ENCODE measurements at regions not wholly inside any gene's neighbourhood (a gene's known extent, or its start where the extent isn't known, plus 50 kb on each side); places are given as distances from the start of the nearest gene placed in this dataset.
"Not testable (repeated sequence)": the region's sequence is repeated elsewhere in the genome, so short reads cannot be mapped to it uniquely, and the experiment has no call there.

DNA sequence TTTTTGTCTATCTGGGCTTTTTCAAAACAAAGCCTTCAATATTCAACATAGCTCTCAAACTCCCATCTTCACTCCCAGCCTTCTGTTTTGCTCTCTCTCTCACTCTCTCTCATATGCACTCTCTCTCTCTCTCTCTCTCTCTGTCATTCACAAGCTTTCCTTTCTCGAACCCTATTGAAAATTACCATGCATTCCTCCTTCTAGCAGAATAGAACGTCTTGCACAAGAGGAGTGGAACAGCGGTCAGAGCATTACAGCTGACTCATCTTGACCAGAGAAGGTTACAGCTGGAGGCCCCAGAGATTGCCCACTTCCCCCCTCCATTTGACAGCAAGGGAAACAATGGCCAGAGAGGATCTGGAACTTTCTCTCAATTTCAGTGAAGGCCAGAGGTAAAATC is 51.0 kb upstream of the LIFR start:
- DNase-seq = no peak

DNA sequence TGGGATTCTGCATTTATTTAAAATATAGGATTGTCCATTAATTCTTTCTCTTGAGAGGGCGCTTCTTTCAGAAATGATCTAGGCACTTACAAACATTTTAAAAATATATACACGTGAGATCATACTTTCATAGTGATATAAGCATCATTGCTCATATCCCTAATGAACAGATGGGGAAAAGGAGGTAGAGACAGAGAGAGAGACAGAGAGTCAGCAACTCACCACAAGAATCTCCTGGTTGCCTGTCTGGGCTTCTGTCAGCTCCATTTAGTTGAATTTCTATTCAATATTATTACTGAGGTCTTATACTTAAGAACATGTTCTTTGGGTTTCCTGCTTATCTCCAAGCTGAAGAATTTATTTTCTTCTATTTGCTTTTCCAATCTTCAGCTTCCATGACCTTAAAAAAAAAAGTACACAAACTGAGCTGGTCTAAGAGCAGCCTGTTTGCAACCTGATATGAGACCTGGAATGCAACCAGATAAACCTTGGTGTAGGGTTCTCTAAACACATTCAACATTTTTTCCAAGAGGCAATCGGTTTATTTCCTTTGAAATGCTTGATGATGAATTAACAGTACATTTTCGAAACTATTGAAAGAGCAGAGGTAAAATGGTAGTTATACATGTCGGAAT is 51.6 kb upstream of the LIFR start:
- peak; percentile 89 for DNase-seq

DNA sequence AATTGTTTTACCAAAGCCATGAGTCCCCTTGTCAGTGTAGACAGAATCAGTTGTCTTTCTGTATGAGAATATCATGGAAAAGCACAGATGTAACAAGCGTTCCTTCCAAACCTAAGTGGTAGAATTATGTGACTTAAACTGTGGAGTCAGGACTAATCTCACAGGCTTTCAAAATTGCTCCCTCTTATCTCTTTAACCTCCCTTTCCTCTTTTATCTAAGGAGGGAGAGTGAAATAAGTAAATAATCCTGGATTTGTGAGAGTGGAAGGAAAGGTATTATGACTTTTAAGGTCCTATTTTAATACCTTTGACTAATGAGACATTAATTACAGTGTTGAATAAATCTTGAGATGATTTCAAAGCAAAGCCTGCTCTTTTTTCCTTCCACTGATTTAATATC is 52.4 kb upstream of the LIFR start:
- DNase-seq = no peak

DNA sequence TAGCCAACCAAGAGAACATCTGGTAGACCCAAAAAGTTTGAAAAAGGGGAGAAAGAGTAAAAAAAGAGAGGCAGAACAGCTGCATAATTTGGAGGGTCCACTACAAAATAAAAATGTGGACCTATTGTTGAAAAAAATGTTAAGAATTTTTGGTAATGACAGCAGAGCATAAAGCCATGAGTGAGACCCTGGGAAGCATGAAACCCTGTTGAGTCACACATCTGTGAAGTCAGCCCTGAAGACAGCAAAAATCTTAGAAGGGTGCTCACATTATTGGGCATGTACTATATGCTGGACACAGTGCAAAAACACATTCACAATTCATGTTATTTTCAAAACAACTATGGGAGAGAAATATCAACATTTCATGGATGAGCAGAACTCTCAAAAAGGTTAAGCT is 56.4 kb upstream of the LIFR start:
- DNase-seq = no peak

DNA sequence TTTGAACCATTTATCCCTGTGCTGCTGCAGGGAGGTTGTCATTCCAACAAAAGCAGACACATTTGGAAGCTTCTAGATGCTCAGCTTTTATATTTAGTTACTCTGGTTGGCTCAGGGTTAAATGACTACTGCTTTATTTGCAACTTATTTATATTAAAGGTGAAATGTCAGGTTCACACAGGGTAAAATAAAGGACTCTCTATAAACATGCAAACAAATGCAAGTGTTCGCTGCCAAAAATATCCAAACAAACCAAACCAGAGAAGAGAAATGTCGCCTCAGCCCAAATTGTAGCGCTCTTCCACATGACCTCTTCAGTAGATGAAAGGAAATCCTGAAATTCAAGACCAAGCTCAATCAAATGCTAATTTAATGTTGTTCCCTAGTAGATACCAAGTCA is 57.0 kb upstream of the LIFR start:
- no peak for DNase-seq

DNA sequence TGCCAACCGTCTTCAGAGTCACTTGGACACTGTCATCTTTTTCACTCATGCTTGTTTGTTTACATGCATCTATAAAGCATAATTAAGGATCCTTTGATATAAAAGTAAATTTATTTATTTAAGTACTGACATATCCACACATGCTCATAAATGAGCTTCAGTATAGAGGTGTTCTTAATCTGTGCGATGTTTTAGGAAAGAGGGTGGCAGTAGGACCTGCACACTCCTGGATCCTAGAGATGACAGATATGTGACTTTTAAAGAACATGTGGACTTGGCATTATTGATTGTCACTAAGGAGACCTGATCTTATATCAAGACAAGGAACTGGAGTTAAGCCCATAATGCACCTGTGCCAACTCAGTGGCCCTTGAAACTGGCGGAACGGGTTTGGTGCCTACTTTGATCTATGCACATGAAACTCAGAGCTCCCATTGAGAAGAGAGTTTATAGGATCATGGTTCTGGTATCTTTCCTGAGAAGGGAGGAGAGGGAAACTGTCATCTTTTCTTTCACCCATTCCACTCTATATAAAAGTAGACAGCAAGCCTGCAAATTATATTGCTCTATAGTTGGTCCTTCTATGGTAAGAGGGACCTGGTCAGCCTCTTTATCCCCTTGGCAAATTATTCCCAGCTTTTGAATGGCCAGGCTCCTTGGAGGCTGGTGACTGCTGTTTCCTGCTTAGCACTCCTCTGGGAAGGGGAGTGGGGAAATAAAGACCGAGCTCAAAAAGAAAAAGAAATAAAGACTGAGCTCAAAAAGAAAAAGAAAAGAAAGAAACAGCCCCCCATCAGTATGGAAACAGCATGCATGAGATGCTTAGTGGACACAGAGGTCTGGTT is 57.8 kb upstream of the LIFR start:
- no peak for DNase-seq

DNA sequence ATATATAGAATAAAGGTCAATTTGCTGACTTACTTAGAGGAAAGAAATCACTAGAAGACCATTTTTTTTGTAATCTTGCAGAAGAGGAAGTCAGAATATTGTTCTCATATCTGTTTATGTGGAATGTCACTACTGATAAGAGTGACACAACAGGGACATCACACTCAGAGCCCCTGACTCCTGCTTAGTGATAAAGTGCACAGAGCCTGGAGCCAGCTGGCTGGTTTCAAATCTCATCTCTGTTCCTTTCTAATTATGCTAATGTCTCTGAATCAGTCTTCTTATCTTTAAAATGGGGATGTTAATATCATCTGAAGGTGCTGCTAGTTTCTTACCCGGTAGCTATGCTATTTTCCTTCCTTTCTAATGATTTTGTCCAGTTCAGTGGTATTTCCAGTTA is 58.6 kb upstream of the LIFR start:
- no peak for DNase-seq

DNA sequence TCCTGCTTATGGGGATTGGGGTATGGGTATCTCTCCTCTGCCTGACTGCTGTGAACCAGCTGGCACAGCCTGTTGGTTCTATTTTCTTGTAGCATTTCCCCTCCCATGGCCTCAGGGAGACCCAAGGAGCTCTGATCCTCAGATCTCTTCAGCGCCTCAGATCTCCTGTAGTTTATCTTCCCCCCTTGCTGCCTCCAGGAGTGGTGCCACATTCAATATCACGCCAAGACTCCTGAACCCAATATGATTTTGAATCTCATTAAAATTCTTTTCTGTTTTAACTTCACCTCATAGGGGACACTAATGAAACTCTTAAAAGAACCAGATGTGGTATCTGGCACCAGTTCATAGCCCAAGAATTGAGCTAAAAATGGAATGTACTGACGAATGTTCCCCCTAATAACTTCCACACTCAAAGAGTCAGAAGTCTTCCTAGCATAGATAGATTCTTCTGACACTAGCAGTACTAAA is 59.6 kb upstream of the LIFR start:
- DNase-seq = no peak

DNA sequence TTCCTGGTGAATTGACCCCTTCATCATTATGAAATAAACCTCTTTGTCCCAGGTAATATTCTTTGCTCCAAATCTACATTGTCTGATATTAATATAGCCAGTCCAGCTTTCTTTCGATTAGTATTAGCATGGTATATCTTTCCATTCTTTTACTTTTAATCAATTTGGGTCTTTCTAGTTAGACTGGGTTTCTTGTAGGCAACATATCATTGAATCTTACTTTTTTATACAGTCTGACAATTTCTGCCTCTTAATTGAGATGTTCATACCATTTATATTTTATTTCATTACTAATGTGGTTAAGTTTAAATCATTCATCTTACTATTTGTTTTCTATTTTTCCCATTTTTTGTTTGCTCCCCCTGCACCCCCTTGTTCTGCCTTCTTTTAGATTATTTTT is 61.7 kb upstream of the LIFR start:
- DNase-seq = no peak

DNA sequence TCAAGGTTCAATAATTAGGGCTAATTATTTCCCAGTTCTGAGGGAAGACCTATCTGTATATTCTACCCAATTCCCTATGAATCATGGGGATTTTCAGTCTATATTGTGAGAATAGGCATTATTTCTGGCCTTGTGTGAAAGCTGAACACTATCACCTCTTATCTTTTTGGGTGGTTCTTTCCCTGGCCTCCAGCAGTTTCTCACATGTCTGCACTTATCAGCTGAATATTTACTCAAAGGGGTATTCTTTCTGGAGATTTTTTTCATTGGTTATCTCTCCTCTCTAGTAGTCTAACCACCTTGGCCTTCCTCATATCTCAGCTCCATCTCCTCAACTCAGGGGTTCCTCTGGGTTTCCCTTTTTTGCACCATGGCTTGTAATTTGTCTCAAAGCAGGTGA is 64.9 kb upstream of the LIFR start:
- no peak for DNase-seq

DNA sequence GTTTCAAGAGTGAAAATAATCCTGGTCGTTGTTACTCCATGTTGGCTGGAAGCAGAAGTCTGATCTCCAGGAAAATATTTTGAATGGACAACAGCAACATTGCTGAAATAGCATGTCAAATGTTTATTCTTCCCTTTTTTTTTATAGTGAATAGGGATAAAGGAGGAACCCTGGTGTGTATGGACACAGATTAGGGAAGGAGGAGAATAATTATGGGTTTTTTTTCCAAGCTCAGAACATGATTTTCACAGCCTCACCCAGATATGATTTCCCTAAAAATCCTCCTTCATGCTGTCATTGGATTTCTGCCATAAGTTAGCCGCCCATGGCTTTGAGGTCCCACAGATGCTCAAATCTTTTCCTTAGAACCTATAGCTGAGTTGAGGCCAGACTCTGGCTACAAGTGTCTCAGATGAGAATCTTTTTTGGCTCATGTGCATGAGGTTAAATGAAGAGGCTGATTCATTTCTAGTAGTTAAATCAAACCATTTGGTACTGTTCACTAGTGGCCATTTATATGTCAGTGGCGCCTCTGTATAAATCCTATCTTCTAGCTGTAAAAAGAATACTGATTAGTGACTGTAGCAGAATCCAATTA is 65.5 kb upstream of the LIFR start:
- DNase-seq = no peak

DNA sequence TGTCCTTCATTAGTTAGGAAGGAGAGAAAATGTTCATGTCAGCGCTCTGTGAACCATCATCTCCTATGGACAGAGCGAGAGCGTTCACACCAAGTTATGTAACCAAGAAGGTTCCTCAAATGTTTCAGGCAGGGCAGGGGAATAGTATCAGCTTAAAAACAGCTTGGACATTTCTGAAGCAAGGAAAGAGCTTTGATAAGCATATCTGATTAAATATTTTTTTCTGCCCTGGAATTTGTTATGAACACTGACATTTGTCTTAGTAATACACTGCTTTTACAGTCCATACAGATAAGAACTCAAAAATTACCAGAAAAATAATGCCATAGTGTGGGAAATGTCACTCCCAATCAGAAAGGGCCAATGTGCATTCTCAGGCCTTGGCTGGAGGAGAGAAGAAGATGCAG is 66.3 kb upstream of the LIFR start:
- no peak for DNase-seq

DNA sequence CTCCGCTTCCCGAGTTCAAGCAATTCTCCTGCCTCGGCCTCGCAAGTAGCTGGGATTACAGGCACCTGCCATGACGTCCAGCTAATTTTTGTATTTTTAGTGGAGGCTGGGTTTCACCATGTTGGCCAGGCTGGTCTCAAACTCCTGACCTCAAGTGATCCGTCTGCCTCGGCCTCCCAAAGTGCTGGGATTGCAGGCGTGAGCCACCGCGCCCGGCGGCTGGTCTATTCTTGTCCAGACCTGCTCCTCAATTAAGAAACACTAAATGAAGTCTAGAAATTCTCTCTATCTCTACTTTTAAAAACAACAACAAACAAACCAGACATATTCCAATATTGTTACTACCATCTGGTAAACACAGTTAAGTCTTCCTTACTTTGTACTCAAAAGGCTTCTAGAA is 68.1 kb upstream of the LIFR start:
- DNase-seq = not testable (repeated sequence)

DNA sequence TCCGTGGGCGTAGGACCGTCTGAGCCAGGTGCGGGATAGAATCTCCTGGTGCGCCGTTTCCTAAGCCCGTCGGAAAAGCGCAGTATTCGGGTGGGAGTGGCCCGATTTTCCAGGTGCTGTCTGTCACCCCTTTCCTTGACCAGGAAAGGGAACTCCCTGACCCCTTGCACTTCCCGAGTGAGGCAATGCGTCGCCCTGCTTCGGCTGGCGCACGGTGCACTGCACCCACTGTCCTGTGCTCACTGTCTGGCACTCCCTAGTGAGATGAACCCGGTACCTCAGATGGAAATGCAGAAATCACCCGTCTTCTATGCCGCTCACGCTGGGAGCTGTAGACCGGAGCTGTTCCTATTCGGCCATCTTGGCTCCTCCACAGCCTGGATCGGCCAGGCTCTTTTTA is 74.9 kb upstream of the LIFR start:
- not testable (repeated sequence) for DNase-seq

DNA sequence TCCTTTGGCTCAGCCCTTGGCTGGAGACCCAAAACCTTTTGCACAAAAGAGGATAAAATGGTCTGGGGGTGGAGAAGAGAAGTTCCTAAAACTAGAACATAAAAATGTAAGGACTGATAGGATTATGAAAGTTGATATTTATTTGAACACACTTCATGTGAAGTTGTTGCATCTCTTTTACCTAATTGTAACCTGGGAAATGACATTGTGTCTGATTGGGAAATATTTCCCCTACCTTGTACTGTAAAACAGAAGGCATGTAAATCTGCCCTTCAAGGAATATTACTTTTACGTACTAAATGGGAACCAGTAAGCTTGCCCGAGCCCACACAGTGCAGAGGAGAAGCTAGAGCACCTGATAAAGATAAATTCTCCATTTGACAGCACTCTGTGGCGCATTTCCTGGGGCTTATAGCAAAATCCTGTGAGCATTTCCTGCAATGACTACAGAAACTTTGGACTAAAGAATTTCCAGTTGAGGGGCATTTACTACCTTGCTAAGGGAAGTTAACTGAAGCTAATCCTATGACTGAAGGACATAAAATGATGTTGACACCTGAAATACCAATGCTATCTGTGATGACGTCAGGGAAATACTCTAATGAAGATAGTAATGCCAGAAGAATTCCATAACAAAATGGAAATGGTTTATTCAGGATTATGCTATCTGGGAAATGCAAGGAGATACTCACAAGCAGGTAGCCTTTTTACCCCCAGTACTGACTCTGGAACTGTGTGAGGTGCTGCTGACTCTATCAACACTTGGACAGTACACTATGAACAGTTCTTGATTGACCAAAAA is 78.3 kb upstream of the LIFR start:
- no peak for DNase-seq

DNA sequence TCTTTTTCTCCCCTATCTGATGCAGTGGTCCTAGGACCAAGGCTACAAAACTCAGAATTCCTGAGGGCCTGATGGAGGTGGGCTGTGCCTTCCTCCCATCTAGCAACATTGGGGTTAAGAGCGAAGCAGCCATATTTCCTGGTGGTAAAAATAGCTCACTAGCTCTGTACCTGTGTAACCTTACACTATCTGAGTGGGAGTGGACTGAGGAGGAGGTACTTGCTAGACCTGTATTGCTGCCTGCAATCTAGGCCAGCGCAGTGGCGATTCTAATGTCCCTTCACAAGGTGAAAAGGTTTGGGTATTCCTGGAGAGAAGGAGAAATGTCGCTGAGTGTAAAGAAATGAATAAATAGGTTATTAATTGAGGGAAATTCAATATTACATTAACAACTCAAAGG is 80.2 kb upstream of the LIFR start:
- DNase-seq = no peak

DNA sequence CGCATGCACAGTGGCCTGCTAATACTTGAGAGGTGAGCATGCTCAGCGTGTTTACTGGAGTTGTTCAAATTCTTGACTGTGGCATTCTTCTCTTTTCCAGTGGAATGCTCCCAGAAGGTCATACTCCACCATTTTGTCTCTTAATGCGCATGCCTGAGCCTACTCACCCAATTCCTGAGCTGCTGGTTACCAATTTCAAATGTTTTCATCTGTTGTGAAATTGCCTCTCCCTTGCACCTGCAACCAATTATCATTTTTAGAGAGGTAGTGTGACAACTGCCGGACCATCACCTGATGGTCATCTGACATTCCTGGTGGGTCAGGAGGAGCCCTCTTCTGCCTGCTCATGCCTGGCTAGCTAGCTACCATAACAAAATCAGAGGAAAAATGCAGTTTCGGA is 82.2 kb upstream of the LIFR start:
- no peak for DNase-seq

DNA sequence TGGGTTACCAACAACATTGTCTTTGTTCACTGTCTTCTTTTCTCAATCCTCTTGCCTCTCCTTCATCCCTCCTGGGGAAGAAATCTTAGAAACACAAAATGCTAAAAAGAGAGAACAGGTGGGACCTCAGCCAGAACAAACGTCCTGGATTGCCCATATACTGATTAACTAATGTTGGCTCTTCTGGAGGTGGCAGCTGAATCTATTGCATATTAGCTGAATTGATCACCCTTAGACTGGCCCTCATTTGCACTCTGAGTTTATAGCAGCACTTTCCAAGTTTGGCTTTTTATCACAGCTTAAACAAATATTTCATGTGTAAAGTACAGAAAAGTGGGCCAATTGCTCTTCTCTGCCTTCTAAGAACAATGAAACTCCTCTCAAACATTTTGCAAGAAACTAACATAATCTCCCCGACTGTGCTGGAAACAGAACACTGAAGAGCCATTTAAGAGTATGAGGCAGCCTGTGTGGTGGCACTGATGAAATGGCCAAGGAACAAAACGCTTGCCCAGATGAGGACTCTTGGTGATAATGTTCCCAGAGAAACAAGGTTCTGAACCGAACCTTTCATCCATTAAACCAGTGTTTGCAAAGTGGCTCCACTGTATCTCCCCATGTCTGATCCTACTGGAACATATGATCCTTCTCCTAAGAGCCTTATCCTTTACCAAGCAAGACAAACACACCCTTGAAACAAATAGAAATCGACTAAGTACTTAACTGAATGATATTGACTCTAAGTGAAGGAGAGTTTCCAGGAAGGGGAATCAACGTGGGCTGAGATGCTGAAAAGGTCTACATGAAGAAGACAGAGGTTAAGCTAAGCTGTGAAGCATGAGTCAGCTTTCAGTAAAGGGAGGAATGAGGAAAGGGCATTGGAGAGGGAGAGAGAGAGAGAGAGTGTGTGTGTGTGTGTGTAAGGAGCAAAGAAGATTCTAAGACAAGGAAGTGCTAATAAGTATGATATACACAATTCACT is 83.2 kb upstream of the LIFR start:
- DNase-seq = no peak

DNA sequence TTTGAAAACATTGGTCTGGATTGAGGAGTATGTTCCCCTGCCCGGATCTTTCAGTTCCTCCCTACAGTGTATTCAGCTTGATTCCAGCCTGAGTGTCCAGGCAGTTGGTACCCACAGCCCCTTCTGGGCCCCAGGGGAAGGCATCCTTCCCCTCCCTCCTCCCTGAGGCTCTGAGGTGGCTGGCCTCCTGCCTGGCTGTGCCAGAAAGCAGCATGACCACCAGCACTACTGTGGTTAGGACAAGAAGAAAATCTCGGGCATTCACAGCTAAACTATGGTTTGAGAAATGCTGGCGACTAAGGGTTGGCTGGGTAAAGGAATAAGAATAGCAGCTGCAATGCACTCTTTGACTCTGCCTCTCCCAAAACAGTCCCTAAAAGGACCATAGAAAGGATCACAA is 84.6 kb upstream of the LIFR start:
- no peak for DNase-seq

DNA sequence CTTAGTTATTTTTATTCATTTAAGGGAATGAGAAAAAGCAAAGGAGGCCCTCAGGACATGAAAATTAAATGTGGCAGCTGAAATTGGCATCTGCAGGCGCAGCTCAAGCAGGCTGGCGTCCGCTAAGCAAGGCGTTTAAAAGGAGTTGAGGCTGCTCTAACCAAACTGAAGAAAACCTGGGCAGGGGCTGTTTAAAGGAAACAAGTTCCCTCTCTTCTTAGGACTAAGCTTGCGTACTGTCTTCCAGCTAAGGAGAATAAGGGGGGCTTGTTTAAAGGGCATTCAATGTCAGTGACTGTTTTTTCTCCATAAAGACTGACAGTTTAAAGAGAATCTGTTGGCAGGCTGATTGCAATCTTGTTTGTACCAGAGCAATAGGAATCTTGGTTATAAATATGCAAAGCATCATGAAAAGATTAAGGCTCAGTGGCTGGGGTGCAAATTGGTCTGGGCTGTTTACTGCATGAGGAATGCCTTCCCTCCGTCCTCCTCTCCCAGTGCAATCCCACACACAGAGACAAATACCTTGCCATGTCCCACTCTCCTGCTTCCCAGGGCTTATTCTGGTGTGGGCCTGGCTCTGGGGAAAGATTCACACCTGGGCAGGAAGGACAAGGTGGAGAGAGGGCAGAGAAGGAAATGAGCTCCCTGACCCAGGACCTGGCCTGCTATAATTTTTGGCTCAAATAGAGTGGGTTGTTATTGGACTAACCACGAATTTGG is 85.9 kb upstream of the LIFR start:
- no peak for DNase-seq

DNA sequence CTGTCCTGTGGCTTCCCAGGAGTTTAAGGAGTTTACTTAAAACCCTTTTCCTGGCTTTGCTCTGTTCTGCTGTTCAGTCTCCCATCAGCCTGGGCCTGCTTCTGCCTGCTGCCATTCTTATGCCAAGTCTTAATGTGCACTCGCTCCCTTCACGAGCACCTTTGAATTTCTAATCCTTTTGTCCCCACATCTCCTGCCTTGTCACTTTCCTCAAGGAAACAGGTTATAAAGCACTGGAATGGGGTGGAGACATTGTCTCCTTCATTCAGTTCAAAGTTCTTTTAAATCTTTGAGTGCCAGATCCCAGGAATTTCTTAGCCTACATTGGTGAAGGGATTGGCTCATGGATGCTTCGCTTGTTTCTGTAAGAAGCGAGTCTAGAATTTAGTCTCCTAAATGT is 87.2 kb upstream of the LIFR start:
- DNase-seq = no peak

DNA sequence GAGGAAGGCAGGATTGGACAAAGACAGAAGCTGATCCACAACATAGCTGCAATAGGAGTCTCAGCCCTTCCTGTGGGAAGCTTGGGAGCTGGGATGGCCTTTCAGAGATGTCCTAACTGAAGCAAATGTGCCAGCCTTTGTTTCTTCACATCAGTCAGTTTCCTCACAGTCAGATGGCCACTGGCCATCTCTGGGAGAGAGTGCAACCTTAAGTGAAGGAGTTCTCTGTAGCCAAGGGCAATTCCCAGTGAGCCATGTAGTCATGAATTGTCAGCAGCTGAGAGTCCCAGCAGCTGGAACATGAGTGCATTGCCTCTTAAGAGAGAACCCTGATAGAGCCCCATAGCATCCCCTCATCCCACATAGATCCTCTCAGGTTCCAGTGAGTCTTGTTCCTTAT is 89.1 kb upstream of the LIFR start:
- no peak for DNase-seq

Measured in NCI-H2171 (cell line).